D341Med (cell line): ENCODE measurements at regions not wholly inside any gene's neighbourhood (a gene's known extent, or its start where the extent isn't known, plus 50 kb on each side); places are given as distances from the start of the nearest gene placed in this dataset.

Experiments used
- DNase-seq: peaks from one replicate; pipeline ENCODE4 v3.0.0; 2012; ENCODE audit warnings: low spot score

- DNase-seq = no peak
Measured at GRCh38 chr21:19683492-19683891, 1279.9 kb upstream of the TMPRSS15 start.

GRCh38 chr21:19684328-19684727 lies 1280.7 kb upstream of the TMPRSS15 start:
- DNase-seq = peak; percentile 16

DNA sequence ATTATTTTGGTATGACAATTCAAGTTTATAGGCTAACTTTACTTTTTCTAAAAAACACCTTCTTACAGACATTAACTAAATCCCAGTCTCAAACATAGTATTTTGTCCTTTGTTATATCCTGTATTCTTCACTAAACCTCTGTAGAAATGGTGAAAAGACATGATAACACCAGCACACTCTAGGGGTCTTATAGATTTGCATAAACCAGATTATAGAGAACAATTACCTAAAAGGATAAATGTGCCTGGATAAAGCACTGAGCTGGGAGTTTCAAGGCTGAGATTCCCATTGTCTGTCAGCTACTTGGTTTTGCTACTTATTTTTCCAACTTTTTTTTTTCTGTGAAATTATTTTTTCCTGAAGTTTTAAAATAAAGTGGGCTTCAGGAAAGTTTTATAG lies 1288.6 kb upstream of the TMPRSS15 start:
- peak; percentile 40 for DNase-seq

GRCh38 chr21:19695796-19696195 lies 1292.2 kb upstream of the TMPRSS15 start:
- no peak for DNase-seq

DNA sequence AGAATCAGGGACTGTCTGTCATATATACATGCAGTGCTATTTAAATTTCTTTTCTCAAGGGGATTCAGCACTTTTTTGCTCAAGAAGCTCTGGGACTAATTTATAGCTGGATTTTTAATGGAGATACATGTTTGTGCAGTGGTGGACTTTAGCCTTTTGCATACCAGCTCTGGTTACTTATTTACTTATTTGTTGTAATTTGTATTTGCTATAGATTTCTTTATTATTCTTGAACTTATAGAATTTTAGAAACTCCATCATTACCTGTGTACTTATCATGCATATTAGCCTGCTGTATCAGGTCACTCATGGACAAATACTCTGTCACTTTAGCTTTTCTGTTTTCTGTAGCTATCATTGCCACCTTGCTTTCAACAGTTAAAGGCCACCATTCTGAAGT lies 1296.9 kb upstream of the TMPRSS15 start:
- no peak for DNase-seq

DNA sequence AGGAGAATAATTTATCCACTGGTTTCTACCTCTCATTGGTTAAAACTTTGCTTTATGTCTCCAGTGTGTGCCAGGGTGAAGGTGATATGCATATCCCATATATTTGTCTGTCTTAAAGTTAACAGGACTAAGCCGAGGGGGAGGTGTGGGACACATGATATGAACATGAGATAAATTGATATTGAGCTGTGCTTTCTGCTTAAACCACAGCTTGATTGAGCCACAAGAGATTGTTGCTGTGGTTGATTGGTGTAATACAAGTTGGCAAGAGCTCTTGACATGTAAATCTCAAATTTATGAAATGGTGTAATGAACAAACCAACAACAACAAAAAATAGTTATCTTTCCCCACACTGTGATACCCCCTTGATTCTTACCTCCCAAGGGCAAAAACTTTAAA lies 1295.5 kb upstream of the NCAM2 start:
- no peak for DNase-seq

GRCh38 chr21:19704832-19705231 lies 1293.4 kb upstream of the NCAM2 start:
- DNase-seq = no peak

DNA sequence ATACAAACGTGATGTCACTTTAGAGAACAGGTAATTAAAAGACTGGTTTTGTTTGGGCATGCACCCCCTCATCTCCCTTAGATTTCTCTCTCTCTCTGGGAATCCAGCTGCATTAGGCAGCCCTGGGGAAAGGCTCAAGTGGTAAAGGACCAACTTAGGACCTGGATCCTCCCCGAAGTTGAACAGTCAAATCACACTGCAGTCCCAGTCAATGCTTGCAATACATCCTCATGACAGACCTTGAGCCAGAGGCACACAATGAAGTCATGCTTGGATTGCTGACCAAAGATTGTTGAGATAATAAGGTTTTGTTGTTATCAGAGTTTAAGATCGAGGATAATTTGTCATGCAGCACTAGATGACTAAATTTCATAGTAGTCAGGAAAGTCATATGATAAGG lies 1285.8 kb upstream of the NCAM2 start:
- DNase-seq = no peak

GRCh38 chr21:19713313-19713712 lies 1284.9 kb upstream of the NCAM2 start:
- no peak for DNase-seq

- DNase-seq = no peak
Measured at GRCh38 chr21:19724081-19724480, 1274.1 kb upstream of the NCAM2 start.

DNA sequence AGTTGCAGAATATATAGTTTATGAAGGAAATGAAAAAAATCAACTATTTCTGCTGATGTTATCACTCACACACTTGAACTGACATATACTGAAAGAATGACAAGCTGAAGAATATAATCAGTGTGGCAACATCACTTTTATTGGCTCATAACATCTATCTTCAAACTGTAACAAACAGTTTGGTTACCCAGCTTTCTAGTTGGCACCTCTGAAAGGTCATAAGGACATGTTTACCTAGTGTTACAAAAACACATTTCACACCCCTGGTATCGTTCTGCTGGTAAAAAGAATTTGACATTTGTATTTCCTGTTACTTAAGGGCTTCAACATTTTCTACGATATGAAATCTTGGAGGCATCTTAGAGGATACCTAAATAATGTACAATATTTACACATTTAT lies 1267.0 kb upstream of the NCAM2 start:
- DNase-seq = no peak

DNA sequence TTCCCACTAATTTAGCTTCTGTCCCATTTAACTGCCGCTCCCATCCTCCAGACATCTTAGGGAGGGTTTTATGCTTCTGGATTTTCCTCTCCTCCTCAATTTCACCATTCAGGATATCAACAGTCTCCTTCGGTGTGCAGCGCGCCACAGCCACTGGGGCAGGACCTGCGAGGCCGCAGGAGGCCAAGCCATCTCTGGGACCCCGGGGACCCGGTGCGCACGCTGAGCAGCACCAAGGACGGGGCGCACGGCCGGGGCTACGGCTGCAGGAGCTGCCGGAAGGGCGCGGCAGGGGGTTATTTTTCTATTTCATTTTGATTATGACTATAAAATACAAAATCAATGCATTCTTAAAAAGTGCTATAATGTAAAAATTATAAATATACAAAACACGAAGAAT lies 1238.4 kb upstream of the NCAM2 start:
- DNase-seq = peak; percentile 12

DNA sequence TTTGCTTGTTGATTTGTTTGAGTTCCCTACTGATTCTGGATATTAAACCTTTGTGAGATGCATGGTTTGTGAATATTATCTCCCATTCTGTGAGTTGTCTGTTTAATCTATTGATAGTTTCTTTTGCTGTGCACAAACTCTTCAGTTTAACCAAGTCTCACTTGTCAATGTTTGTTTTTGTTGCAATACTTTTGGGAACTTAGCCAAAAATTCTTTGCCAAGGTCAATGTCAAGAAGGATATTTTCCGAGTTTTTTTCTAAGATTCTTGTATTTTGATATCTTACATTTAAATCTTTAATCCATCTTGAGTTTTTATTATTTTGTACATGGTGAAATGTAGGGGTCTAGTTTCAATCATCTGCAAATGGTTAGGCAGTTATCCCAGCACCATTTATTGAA lies 1230.7 kb upstream of the NCAM2 start:
- DNase-seq = no peak

GRCh38 chr21:19771881-19772280 lies 1226.3 kb upstream of the NCAM2 start:
- DNase-seq = no peak

GRCh38 chr21:19776076-19776475 lies 1222.1 kb upstream of the NCAM2 start:
- DNase-seq = no peak

DNA sequence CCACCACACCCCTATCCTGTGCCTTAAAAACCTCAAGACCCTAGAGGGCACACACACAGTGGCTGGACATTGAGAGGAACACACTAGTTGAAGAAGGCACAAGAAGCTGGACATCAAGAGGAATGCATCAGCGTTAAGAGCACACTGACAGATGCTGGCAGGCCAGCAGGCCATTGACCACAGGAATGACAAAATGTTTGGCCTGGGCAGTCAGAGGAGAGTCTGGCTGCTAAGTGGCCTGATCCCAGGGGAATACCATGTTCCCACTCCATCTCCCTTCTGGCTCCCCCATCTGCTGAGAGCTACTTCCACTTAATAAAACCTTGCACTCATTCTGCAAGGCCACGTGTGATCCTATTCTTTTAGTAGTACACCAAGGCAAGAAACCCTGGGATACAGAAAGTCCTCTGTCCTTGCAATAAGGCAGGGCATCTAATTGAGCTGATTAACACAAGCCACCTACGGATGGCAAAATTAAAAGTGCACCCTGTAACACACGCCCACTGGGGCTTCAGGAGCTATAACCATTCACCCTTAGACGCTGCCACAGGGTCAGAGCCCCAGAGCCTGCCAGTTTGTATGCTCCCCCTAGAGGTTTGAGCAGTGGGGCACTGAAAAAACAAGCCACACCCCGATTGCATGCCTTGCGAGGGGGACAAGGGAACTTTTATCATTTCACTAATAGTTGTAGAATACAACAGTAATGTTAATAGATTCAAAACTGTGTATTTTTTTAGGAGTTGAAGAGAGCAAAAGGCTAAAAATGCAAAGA lies 1216.1 kb upstream of the NCAM2 start:
- no peak for DNase-seq

GRCh38 chr21:19785941-19786340 lies 1212.3 kb upstream of the NCAM2 start:
- DNase-seq = no peak

DNA sequence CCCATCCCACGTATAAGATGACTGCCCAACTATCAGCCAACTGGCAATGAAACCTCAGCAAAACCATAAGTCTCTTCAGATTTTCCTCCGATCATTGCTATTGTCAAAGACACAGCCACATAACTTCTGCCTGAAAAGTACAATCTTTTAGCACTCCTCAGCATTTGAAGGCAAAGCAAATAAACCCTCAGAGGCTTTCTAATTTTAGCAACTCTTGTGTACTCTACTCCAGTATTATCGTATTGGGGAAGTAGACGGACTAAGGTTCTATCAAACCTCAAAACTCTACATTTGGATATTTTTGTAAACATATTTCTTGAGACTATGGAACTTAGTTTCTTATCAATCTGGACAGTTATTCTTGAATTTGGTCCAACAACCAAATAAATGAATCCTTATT lies 1206.2 kb upstream of the NCAM2 start:
- no peak for DNase-seq

- DNase-seq = no peak
Measured at GRCh38 chr21:19807201-19807600, 1191.0 kb upstream of the NCAM2 start.

GRCh38 chr21:19810779-19811178 lies 1187.4 kb upstream of the NCAM2 start:
- no peak for DNase-seq

GRCh38 chr21:19830446-19830845 lies 1167.8 kb upstream of the NCAM2 start:
- DNase-seq = no peak

GRCh38 chr21:19832551-19832950 lies 1165.7 kb upstream of the NCAM2 start:
- no peak for DNase-seq

- DNase-seq = no peak
Measured at GRCh38 chr21:19833082-19833481, 1165.1 kb upstream of the NCAM2 start.

DNA sequence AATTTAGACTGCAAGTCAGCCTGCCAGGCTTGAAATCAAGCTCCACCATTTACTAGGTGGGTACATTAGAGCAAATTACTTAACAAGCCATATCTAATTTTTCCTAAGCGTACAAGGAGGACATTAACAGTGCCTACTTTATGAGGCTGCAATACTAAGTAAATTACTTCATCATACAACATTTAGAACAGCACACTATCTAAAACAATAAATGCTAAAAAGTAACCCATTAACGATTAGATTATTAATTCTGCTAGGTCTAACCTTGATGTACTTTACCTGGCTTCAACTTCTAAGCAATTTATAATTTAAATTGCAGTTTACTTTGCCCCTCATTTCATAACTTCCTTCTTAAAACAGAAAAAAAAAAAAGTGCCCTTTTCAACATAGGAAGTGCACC lies 1155.6 kb upstream of the NCAM2 start:
- DNase-seq = no peak
